ENCODE measurements at regions not wholly inside any gene's neighbourhood (a gene's known extent, or its start where the extent isn't known, plus 50 kb on each side); places are given as distances from the start of the nearest gene placed in this dataset.

- intact Hi-C loops (cut with DNase I), result no loop called here
- H3K9me3 ChIP-seq, result no peaks in the 10 kb centered on the region
- TF ChIP-seq CTCF (IDR thresholded peaks at IDR 0.05), result no peak
- H3K36me3 ChIP-seq, result no peaks in the 10 kb centered on the region
- DNase-seq (no peak), FAIRE-seq (no peak), ATAC-seq (no peak)
- WGBS, 2 donors, result 74 to 78% methylated on average over 5 of the region's 5 CpGs
- H3K27ac ChIP-seq, result no peak overlapping the region
- no peaks in the 10 kb centered on the region for H3K4me1 ChIP-seq
- no peaks in the 10 kb centered on the region for H3K27me3 ChIP-seq
- no peak overlapping the region for H3K4me3 ChIP-seq
Measured at GRCh38 chrX:6861456-6861855, 286.1 kb upstream of the STS start.

DNA sequence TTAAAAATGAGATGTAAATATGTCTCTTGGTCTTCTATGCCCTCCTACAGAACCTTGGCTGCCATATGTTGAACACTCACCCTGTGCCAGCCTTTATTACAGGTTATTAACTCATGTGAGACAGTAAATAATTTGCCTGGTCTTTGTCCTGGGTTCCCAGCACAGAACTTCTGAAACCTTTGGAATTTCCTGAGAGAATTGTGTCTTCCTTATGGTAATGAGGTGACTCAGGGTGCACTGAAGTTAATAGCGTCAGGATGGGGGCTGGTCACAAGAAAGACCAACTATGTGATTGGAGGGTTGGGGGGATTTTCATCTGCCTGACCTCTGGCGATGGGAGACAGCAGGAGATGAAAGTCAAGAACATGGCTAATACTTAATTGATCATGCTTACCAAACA, 289.8 kb upstream of the STS start:
- 89 to 95% methylated on average over 2 of the region's 2 CpGs for WGBS, 2 donors
- H3K4me3 ChIP-seq, result no peak overlapping the region

DNA sequence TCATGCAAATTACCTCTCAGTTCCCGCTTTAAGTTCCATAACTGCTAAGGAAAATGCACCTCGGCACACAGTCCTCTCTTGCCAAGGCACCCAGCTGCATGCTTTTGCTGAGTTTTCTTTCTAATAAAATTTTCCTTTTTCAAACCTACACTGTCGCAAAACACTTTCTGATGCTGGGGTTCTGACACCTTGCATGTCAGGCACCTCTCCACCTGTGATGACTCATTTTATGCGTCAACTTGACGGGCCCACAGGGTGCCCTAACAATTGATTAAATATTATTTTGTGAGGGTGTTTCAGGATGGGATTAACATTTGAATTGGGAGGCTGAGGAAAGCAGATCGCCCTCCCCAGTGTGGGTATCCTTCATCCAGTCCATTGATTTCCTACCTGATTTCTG, 291.0 kb upstream of the STS start:
- no peaks in the 10 kb centered on the region for H3K27me3 ChIP-seq
- H3K4me1 ChIP-seq, result no peaks in the 10 kb centered on the region
- ATAC-seq, result no peak
- no peaks in the 10 kb centered on the region for H3K36me3 ChIP-seq
- no peak for TF ChIP-seq CTCF (IDR thresholded peaks at IDR 0.05)
- intact Hi-C loops (cut with DNase I), result no loop called here
- no peak for FAIRE-seq
- DNase-seq, result no peak
- 83 to 86% methylated on average over 6 of the region's 6 CpGs for WGBS, 2 donors
- no peak overlapping the region for H3K27ac ChIP-seq
- no peak overlapping the region for H3K4me3 ChIP-seq
- H3K9me3 ChIP-seq, result no peaks in the 10 kb centered on the region

More for the DNA sequence above, 289.8 kb upstream of the STS start:
- no peaks in the 10 kb centered on the region for H3K27me3 ChIP-seq
- no peak for DNase-seq
- no peaks in the 10 kb centered on the region for H3K9me3 ChIP-seq
- no peak overlapping the region for H3K27ac ChIP-seq
- TF ChIP-seq CTCF (IDR thresholded peaks at IDR 0.05), result no peak
- intact Hi-C loops (cut with DNase I), result no loop called here
- H3K36me3 ChIP-seq, result no peaks in the 10 kb centered on the region
- H3K4me1 ChIP-seq, result no peaks in the 10 kb centered on the region
- FAIRE-seq, result no peak
- ATAC-seq, result no peak

GRCh38 chrX:6852869-6853268, 294.6 kb upstream of the STS start:
- H3K36me3 ChIP-seq, result no peaks in the 10 kb centered on the region
- 58 to 61% methylated on average over 3 of the region's 3 CpGs for WGBS, 2 donors
- no peaks in the 10 kb centered on the region for H3K4me1 ChIP-seq
- FAIRE-seq, result no peak
- intact Hi-C loops (cut with DNase I), result no loop called here
- TF ChIP-seq CTCF (IDR thresholded peaks at IDR 0.05), result no peak
- H3K27ac ChIP-seq, result no peak overlapping the region
- ATAC-seq, result no peak
- no peaks in the 10 kb centered on the region for H3K27me3 ChIP-seq
- H3K9me3 ChIP-seq, result no peaks in the 10 kb centered on the region
- no peak overlapping the region for H3K4me3 ChIP-seq
- DNase-seq, result no peak

- no peak for DNase-seq
- intact Hi-C loops (cut with DNase I), result no loop called here
- no peak overlapping the region for H3K4me3 ChIP-seq
- FAIRE-seq, result no peak
- no peak for ATAC-seq
- TF ChIP-seq CTCF (IDR thresholded peaks at IDR 0.05), result no peak
- no peaks in the 10 kb centered on the region for H3K4me1 ChIP-seq
- H3K9me3 ChIP-seq, result no peaks in the 10 kb centered on the region
- H3K27me3 ChIP-seq, result no peaks in the 10 kb centered on the region
- H3K36me3 ChIP-seq, result no peaks in the 10 kb centered on the region
- WGBS, 2 donors, result 89 to 93% methylated on average over 1 of the region's 1 CpG
- H3K27ac ChIP-seq, result no peak overlapping the region
Measured at GRCh38 chrX:6852121-6852520, 295.4 kb upstream of the STS start.

Data from pancreas (tissue), 10 donors.